Astrocyte (in vitro differentiated cells and primary cell): ENCODE measurements at regions not wholly inside any gene's neighbourhood (a gene's known extent, or its start where the extent isn't known, plus 50 kb on each side); places are given as distances from the start of the nearest gene placed in this dataset.

Source experiments
- DNase-seq: peaks from one replicate; pipeline ENCODE4 v3.0.0-alpha.2; 2010; ENCODE audit warnings: low read depth
- FAIRE-seq: peaks from 2 replicates; lab custom pipeline; 2011; peaks lifted over from hg19 to GRCh38; lab: Jason Lieb, UNC
- H2AFZ ChIP-seq: 2 replicates; pipeline ENCODE4 v1.6.0; 2012; ENCODE audit warnings: low read depth, low read length, inconsistent platforms
- H3K27ac ChIP-seq: 2 replicates; pipeline ENCODE4 v1.5.1; 2011; ENCODE audit warnings: low read depth, low read length, inconsistent platforms
- H3K27me3 ChIP-seq: 2 replicates; pipeline ENCODE4 v1.6.0; 2011; ENCODE audit warnings: low read length, inconsistent platforms; ENCODE audit not compliant: insufficient read depth
- H3K36me3 ChIP-seq: 2 replicates; pipeline ENCODE4 v1.5.1; 2011; ENCODE audit warnings: low read length, inconsistent platforms; ENCODE audit not compliant: insufficient read depth
- H3K4me1 ChIP-seq: 2 replicates; pipeline ENCODE4 v1.5.1; 2011; ENCODE audit warnings: low read length, inconsistent platforms; ENCODE audit not compliant: insufficient read depth
- H3K4me2 ChIP-seq: 2 replicates; pipeline ENCODE4 v1.6.0; 2012; ENCODE audit warnings: low read length, inconsistent platforms
- H3K4me3 ChIP-seq: 2 replicates; pipeline ENCODE4 v1.5.1; 2011; ENCODE audit warnings: low read depth, mild to moderate bottlenecking, low read length, inconsistent platforms; ENCODE audit not compliant: insufficient read depth
- H3K79me2 ChIP-seq: 2 replicates; pipeline ENCODE4 v1.6.0; 2012; ENCODE audit warnings: mild to moderate bottlenecking, low read length, inconsistent platforms; ENCODE audit not compliant: insufficient read depth
- H3K9ac ChIP-seq: 2 replicates; pipeline ENCODE4 v1.6.0; 2012; ENCODE audit warnings: mild to moderate bottlenecking, low read length, inconsistent platforms
- H3K9me3 ChIP-seq: 2 replicates; pipeline ENCODE4 v1.5.1; 2012; ENCODE audit warnings: low read depth, mild to moderate bottlenecking, low read length, inconsistent platforms; ENCODE audit not compliant: insufficient read depth
- H4K20me1 ChIP-seq: 2 replicates; pipeline ENCODE4 v1.6.0; 2012; ENCODE audit warnings: low read length, inconsistent platforms; ENCODE audit not compliant: insufficient read depth
- H3K27ac Mint-ChIP-seq: one replicate; pipeline ENCODE4 v1.8.0; 2021; ENCODE audit warnings: mild to moderate bottlenecking, mixed read lengths; ENCODE audit not compliant: unreplicated experiment
- H3K27me3 Mint-ChIP-seq: one replicate; pipeline ENCODE4 v1.8.0; 2021; ENCODE audit warnings: low read depth, mixed read lengths; ENCODE audit not compliant: unreplicated experiment
- H3K36me3 Mint-ChIP-seq: one replicate; pipeline ENCODE4 v1.8.0; 2021; ENCODE audit warnings: low read depth, mixed read lengths; ENCODE audit not compliant: unreplicated experiment
- H3K4me1 Mint-ChIP-seq: one replicate; pipeline ENCODE4 v1.8.0; 2021; ENCODE audit warnings: low read depth, mixed read lengths; ENCODE audit not compliant: unreplicated experiment
- H3K4me3 Mint-ChIP-seq: one replicate; pipeline ENCODE4 v1.8.0; 2021; ENCODE audit warnings: mild to moderate bottlenecking, moderate library complexity, mixed read lengths; ENCODE audit not compliant: unreplicated experiment
- H3K9me3 Mint-ChIP-seq: one replicate; pipeline ENCODE4 v1.8.0; 2021; ENCODE audit warnings: mild to moderate bottlenecking, mixed read lengths; ENCODE audit not compliant: unreplicated experiment
- CTCF ChIP-seq: IDR thresholded peaks from 2 replicates; pipeline ENCODE4 v1.5.1; 2011; ENCODE audit warnings: low read depth, mild to moderate bottlenecking, inconsistent platforms, low read length, moderate library complexity; ENCODE audit not compliant: insufficient read depth
- EZH2 ChIP-seq: IDR thresholded peaks from 2 replicates; pipeline ENCODE4 v1.6.1; 2012; ENCODE audit warnings: mild to moderate bottlenecking, low read length, inconsistent platforms; ENCODE audit not compliant: insufficient read depth

- H3K27ac ChIP-seq = no peak overlapping the region
- H3K4me2 ChIP-seq = peak overlapping the region; percentile 74
- DNase-seq = no peak
Observed at GRCh38 chr3:16048435-16049318, 125.8 kb upstream of the GALNT15 start.

GRCh38 chr3:16050641-16051467, 123.6 kb upstream of the GALNT15 start:
- FAIRE-seq (no peak), DNase-seq (no peak)
- peaks cover 2% of the 10 kb centered on the region for H3K9me3 Mint-ChIP-seq
- Histone ChIP-seq H3K9me3 (no peaks in the 10 kb centered on the region), H3K27me3 (no peaks in the 10 kb centered on the region), H2AFZ (no peak overlapping the region), H3K36me3 (no peaks in the 10 kb centered on the region), H3K4me1 (peaks cover 7% of the 10 kb centered on the region), H3K9ac (no peak overlapping the region), H3K79me2 (no peaks in the 10 kb centered on the region), H3K4me3 (no peak overlapping the region), H3K27ac (no peak overlapping the region), H4K20me1 (no peaks in the 10 kb centered on the region), H3K4me2 (no peak overlapping the region)
- TF ChIP-seq EZH2 (no peak), CTCF (no peak)
- H3K4me3 Mint-ChIP-seq = no peak overlapping the region
- no peaks in the 10 kb centered on the region for H3K36me3 Mint-ChIP-seq
- no peaks in the 10 kb centered on the region for H3K27me3 Mint-ChIP-seq
- H3K27ac Mint-ChIP-seq = no peak overlapping the region
- H3K4me1 Mint-ChIP-seq = peaks cover 9% of the 10 kb centered on the region

More at GRCh38 chr3:16048435-16049318, 125.8 kb upstream of the GALNT15 start:
- Mint-ChIP-seq H3K27me3 (no peaks in the 10 kb centered on the region), H3K4me1 (peaks cover 6% of the 10 kb centered on the region), H3K9me3 (peaks cover under 1% of the 10 kb centered on the region), H3K27ac (no peak overlapping the region), H3K4me3 (no peak overlapping the region), H3K36me3 (no peaks in the 10 kb centered on the region)
- Histone ChIP-seq H3K27me3 (no peaks in the 10 kb centered on the region), H3K4me3 (peak overlapping the region; percentile 29), H3K79me2 (no peaks in the 10 kb centered on the region), H3K9me3 (no peaks in the 10 kb centered on the region), H3K4me1 (peaks cover 3% of the 10 kb centered on the region), H2AFZ (peak overlapping the region; percentile 57), H3K36me3 (no peaks in the 10 kb centered on the region), H3K9ac (peak overlapping the region; percentile 35), H4K20me1 (no peaks in the 10 kb centered on the region)
- no peak for FAIRE-seq
- TF ChIP-seq CTCF (peak; percentile 81), EZH2 (no peak)
